Activated naive CD4-positive, alpha-beta T cell treated with anti-CD3 and anti-CD28 coated beads, Interleukin-2, amount 50 U/mL, for 72 hours (primary cell): ENCODE measurements at regions not wholly inside any gene's neighbourhood (a gene's known extent, or its start where the extent isn't known, plus 50 kb on each side); places are given as distances from the start of the nearest gene placed in this dataset.
A peak's percentile ranks its signal among the peaks of the same experiment; 100 is the strongest.
"Not testable (repeated sequence)": the region's sequence is repeated elsewhere in the genome, so short reads cannot be mapped to it uniquely, and the experiment has no call there.

Experiments used
- ATAC-seq, 2 donors: fragments of 150-1000 bp; cut with Tn5 transposase; 2 replicates each; pipeline ENCODE4 v1.10.0; 2021; ENCODE audit warnings: mild to moderate bottlenecking in 2 of 2, moderate library complexity in 2 of 2
- DNase-seq, 2 donors: peaks; one replicate each; pipeline ENCODE4 v3.0.0; 2021 to 2022; ENCODE audit warnings: low spot score in 2 of 2
- H3K27ac Mint-ChIP-seq, 2 donors: one replicate each; pipeline ENCODE4 v1.8.0; 2022; ENCODE audit warnings: mild to moderate bottlenecking in 2 of 2, mixed read lengths in 2 of 2
- H3K36me3 Mint-ChIP-seq, 2 donors: one replicate each; pipeline ENCODE4 v1.8.0; 2022; ENCODE audit warnings: mixed read lengths in 2 of 2
- H3K9me3 Mint-ChIP-seq, 2 donors: one replicate each; pipeline ENCODE4 v1.8.0; 2022; ENCODE audit warnings: mixed read lengths in 2 of 2

GRCh38 chr10:121690152-121690848, 92.1 kb upstream of the FGFR2 start:
- no peak for ATAC-seq
- Mint-ChIP-seq H3K36me3 (no peaks in the 10 kb centered on the region), H3K9me3 (no peaks in the 10 kb centered on the region), H3K27ac (no peak overlapping the region)
- no peak for DNase-seq

GRCh38 chr10:121687095-121687813, 89.0 kb upstream of the FGFR2 start:
- H3K9me3 Mint-ChIP-seq: no peaks in the 10 kb centered on the region
- H3K36me3 Mint-ChIP-seq: no peaks in the 10 kb centered on the region
- ATAC-seq (no peak), DNase-seq (no peak)
- no peak overlapping the region for H3K27ac Mint-ChIP-seq

GRCh38 chr10:121684276-121684675, 86.0 kb upstream of the FGFR2 start:
- DNase-seq (no peak), ATAC-seq (no peak)
- H3K9me3 Mint-ChIP-seq: no peaks in the 10 kb centered on the region
- H3K27ac Mint-ChIP-seq: no peak overlapping the region
- H3K36me3 Mint-ChIP-seq: no peaks in the 10 kb centered on the region

- no peak for DNase-seq
- no peaks in the 10 kb centered on the region for H3K9me3 Mint-ChIP-seq
- no peak for ATAC-seq
- H3K36me3 Mint-ChIP-seq: no peaks in the 10 kb centered on the region
- no peak overlapping the region for H3K27ac Mint-ChIP-seq
Observed at GRCh38 chr10:121683816-121684215, 85.6 kb upstream of the FGFR2 start.

- Mint-ChIP-seq H3K36me3 (no peaks in the 10 kb centered on the region), H3K9me3 (no peaks in the 10 kb centered on the region), H3K27ac (no peak overlapping the region)
- ATAC-seq (no peak), DNase-seq (no peak)
Observed at GRCh38 chr10:121683366-121683765, 85.1 kb upstream of the FGFR2 start.

- DNase-seq: no peak
- H3K36me3 Mint-ChIP-seq: peaks cover 0 to 5% of the 10 kb centered on the region in 2 donors
- H3K9me3 Mint-ChIP-seq: peaks cover 5% of the 10 kb centered on the region in 2 donors
- no peak overlapping the region for H3K27ac Mint-ChIP-seq
- no peak for ATAC-seq
Observed at GRCh38 chr10:121681997-121682687, 83.9 kb upstream of the FGFR2 start.

GRCh38 chr10:121680879-121681655, 82.8 kb upstream of the FGFR2 start:
- ATAC-seq (no peak), DNase-seq (no peak)
- Mint-ChIP-seq H3K27ac (peak overlapping the region in 1 of 2 donors; percentile 68), H3K36me3 (peaks cover 0 to 5% of the 10 kb centered on the region in 2 donors), H3K9me3 (peaks cover 5% of the 10 kb centered on the region in 2 donors)

GRCh38 chr10:121679916-121680315, 81.7 kb upstream of the FGFR2 start:
- Mint-ChIP-seq H3K27ac (no peak overlapping the region), H3K9me3 (peaks cover 8% of the 10 kb centered on the region in 2 donors), H3K36me3 (peaks cover 0 to 5% of the 10 kb centered on the region in 2 donors)
- DNase-seq: no peak
- ATAC-seq: no peak

GRCh38 chr10:121678631-121679174, 80.5 kb upstream of the FGFR2 start:
- H3K36me3 Mint-ChIP-seq: peaks cover 0 to 5% of the 10 kb centered on the region in 2 donors
- peak in 1 of 2 donors; percentile 74 for ATAC-seq
- DNase-seq: no peak
- peaks cover 8 to 9% of the 10 kb centered on the region in 2 donors for H3K9me3 Mint-ChIP-seq
- H3K27ac Mint-ChIP-seq: no peak overlapping the region

- no peak for ATAC-seq
- Mint-ChIP-seq H3K9me3 (peaks cover 8 to 9% of the 10 kb centered on the region in 2 donors), H3K36me3 (peaks cover 0 to 5% of the 10 kb centered on the region in 2 donors), H3K27ac (no peak overlapping the region)
- no peak for DNase-seq
Observed at GRCh38 chr10:121677880-121678279, 79.6 kb upstream of the FGFR2 start.

- Mint-ChIP-seq H3K27ac (no peak overlapping the region), H3K36me3 (peaks cover 0 to 5% of the 10 kb centered on the region in 2 donors), H3K9me3 (peaks cover 8 to 9% of the 10 kb centered on the region in 2 donors)
- ATAC-seq (no peak), DNase-seq (no peak)
Observed at GRCh38 chr10:121675344-121675743, 77.1 kb upstream of the FGFR2 start.

- H3K9me3 Mint-ChIP-seq: peaks cover 8 to 9% of the 10 kb centered on the region in 2 donors
- ATAC-seq (no peak), DNase-seq (no peak)
- peaks cover 0 to 5% of the 10 kb centered on the region in 2 donors for H3K36me3 Mint-ChIP-seq
- no peak overlapping the region for H3K27ac Mint-ChIP-seq
Observed at GRCh38 chr10:121674885-121675284, 76.6 kb upstream of the FGFR2 start.

- no peak overlapping the region for H3K27ac Mint-ChIP-seq
- ATAC-seq (no peak), DNase-seq (no peak)
- H3K36me3 Mint-ChIP-seq: peaks cover 0 to 5% of the 10 kb centered on the region in 2 donors
- H3K9me3 Mint-ChIP-seq: peaks cover 8 to 12% of the 10 kb centered on the region in 2 donors
Observed at GRCh38 chr10:121672733-121673132, 74.5 kb upstream of the FGFR2 start.

- not testable (repeated sequence) for H3K36me3 Mint-ChIP-seq, ATAC-seq, DNase-seq
- peaks cover 11 to 14% of the 10 kb centered on the region in 2 donors for H3K9me3 Mint-ChIP-seq
- H3K27ac Mint-ChIP-seq: peak overlapping the region in 1 of 2 donors; percentile 68
Observed at GRCh38 chr10:121669840-121670239, 71.6 kb upstream of the FGFR2 start.

GRCh38 chr10:121669028-121669374, 70.8 kb upstream of the FGFR2 start:
- Mint-ChIP-seq H3K36me3 (no peaks in the 10 kb centered on the region), H3K9me3 (peaks cover 13 to 14% of the 10 kb centered on the region in 2 donors), H3K27ac (no peak overlapping the region)
- DNase-seq (no peak), ATAC-seq (no peak)

- Mint-ChIP-seq H3K9me3 (peaks cover 13 to 14% of the 10 kb centered on the region in 2 donors), H3K36me3 (no peaks in the 10 kb centered on the region), H3K27ac (no peak overlapping the region)
- ATAC-seq (no peak), DNase-seq (no peak)
Observed at GRCh38 chr10:121668314-121669027, 70.2 kb upstream of the FGFR2 start.
